ENCODE measurements at regions not wholly inside any gene's neighbourhood (a gene's known extent, or its start where the extent isn't known, plus 50 kb on each side); places are given as distances from the start of the nearest gene placed in this dataset.

DNA sequence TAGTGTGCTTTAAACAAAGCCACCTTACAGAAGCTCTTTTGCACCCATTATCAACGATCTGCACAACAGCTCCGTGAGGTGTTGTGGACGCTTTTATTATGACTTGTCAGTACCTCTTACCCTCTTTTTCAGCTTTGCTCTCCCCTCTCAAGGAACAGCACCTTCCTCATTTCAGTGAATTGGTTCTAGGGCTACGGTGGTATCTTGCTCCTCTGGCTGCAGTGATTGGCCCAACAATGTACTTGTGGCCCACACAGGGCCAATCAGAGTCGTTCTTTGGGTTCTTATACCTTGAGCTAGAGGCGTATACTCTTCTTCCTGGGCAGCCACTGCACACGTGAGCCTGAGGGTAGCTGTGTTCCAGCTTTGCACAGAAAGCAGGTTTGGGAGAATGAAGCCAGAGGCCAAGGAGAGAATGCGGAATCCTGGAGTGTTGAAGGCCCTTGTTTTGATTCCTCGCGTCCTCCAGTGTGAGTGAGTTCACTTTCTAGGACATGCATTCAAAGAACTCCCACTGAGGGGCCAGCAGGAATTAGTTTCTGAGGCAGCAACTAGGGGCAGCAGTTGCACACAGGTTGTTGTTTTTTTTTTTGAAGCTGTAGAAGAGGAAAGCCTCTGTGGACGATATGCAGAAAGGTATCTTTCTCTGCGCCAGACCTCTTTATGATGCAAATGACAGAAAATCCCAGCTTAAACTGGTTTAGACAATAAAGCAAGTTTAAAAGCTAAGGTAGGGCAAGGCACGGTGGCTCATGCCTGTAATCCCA lies 49.8 kb upstream of the PDZD8 start:
- no peak for DNase-seq
